NB4 (cell line): ENCODE measurements at regions not wholly inside any gene's neighbourhood (a gene's known extent, or its start where the extent isn't known, plus 50 kb on each side); places are given as distances from the start of the nearest gene placed in this dataset.
"Not testable (repeated sequence)": the region's sequence is repeated elsewhere in the genome, so short reads cannot be mapped to it uniquely, and the experiment has no call there.

Source experiments
- DNase-seq: peaks from one replicate; pipeline ENCODE4 v3.0.0; 2010; ENCODE audit warnings: low read depth
- H3K4me3 ChIP-seq: one replicate; pipeline ENCODE4 v1.5.1; 2011; ENCODE audit warnings: mild to moderate bottlenecking, low read depth, low read length, moderate library complexity
- MYC ChIP-seq: IDR thresholded peaks from 2 replicates; pipeline ENCODE4 v1.6.1; 2011; ENCODE audit warnings: low read depth, low read length
- POLR2A ChIP-seq: IDR thresholded peaks from 2 replicates; pipeline ENCODE4 v1.6.1; 2011; ENCODE audit warnings: mild to moderate bottlenecking; ENCODE audit not compliant: insufficient read length; ENCODE audit errors: extremely low read depth
- TF ChIP-seq, protein P1 (sequence below): IDR thresholded peaks from 2 replicates; pipeline ENCODE4 v1.6.1; 2011; ENCODE audit warnings: low read depth, low read length
- TF ChIP-seq, protein P2 (sequence below): IDR thresholded peaks from one replicate; pipeline ENCODE4 v1.5.1; 2012; ENCODE audit warnings: low read depth, low read length

DNA sequence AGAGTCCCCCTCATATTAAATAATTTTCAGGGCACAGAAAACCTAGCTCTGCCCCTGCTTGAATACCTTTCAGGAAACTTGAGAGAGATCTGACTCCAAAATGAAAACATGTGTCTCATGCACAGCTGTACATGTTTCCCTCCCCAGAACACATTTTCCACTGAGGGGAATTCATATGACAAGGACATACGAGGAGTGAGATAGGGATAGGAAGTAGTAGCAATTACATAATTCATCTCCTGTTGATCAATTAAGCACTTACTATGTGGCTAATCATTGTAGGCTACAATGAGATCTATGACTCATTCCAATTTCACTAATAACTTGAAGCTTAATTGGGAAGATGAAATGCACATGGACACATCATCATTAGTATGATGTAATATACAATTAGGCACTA is 302.1 kb downstream of the PCDH11X start:
- DNase-seq, H3K4me3 ChIP-seq: not testable (repeated sequence)

DNA sequence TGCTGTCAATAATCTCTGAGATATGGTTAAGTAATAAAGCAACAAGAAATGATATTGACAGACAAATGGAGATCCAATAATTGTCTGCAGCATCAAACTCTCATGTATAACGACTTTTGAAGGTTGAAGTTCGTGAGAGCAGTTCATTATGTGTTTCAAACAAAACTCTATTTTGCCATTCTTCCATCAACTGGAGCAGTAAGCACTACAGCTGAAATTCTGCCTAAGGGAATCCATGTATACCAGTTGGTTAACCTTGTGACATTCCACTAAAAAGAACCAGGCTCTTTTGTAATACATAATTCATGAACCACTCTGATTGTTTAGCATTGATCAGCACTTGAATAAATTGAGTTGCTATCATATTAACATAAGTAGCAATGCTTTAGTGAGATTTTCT is 311.6 kb downstream of the PCDH11X start:
- not testable (repeated sequence) for H3K4me3 ChIP-seq, DNase-seq

DNA sequence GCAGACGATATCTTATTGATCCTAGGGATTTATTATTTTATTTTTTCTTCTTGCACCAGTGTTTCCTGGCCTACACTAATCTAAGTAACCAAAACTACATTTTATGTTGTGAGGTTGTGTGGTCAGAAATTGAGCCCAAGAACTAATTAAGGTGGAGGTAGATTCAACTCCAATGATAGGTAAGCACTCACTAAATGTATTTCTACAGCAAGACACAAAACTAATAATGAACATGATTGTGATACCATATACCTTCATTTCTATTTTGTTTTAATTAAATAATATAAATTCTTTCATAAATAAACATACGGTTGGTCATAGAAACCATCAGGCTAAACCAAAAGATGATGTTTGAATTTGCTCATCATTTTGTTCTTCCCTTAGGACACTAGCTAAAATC is 319.0 kb downstream of the PCDH11X start:
- not testable (repeated sequence) for DNase-seq, H3K4me3 ChIP-seq

DNA sequence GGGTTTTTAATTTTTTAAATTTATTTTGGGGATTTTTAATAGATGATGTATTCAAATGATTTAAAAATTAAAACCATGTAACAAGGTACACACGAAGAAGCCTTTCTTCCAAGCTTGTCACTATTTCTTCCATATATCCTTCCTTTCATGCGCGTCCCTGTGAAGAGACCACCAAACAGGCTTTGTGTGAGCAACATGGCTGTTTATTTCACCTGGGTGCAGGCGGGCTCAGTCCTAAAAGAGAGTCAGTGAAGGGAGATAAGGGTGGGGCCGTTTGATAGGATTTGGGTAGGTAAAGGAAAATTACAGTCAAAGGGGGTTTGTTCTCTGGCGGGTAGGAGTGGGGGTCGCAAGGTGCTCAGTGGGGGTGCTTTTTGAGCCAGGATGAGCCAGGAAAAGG is 320.9 kb downstream of the PCDH11X start:
- not testable (repeated sequence) for H3K4me3 ChIP-seq, DNase-seq

DNA sequence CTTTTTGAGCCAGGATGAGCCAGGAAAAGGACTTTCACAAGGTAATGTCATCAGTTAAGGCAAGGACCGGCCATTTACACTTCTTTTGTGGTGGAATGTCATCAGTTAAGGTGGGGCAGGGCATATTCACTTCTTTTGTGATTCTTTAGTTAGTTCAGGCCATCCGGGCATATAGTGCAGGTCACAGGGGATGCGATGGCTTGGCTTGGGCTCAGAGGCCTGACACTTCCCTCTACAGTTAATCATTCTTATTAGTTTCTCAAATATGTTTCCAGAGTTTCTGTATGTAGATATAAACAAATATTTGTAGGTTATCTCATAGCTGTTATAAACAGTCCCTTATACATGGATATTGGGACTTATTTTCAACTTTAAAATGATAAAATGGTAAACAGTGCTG is 326.5 kb downstream of the PCDH11X start:
- DNase-seq, H3K4me3 ChIP-seq: not testable (repeated sequence)

DNA sequence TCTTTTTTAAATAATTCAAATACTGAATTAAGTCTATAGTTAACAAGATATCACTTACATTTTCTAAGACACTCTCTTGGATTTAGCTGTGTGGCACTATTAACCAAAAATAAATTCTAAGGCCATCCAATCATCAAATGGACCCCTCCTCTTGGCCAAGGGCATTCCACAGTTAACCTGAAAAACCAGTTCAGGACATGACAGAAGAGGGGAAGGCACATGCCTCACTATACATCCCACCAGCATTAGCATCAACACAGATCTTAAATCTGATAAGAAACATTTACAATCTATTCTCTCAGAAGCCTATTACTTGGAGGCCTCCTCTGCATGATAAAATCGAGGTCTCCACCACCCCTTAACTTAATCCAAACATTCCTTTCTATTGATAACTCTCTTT is 327.5 kb downstream of the PCDH11X start:
- not testable (repeated sequence) for H3K4me3 ChIP-seq, DNase-seq

DNA sequence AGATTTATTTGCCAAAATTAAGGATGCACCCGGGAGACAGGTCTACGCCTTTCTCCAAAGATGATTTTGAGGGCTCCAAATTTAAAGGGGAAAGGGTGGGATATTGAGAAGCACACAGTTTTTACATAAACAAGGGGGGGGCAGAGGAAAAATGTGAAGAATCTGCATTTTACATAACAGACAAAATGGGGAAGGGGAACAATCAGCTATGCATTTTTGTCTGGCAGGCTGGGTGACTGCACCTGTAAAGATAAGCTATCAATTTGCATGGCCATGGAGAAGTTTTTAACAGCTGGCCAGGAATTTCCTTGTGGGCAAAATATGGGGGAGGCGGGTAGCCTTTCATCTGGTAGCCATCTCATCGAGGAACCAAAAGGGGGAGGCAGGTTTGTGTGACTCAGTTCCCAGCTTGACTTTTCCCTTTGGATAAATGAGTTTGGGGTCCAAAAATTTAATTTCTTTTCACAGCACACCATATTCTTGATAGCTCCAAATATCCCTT is 331.3 kb downstream of the PCDH11X start:
- DNase-seq, H3K4me3 ChIP-seq: not testable (repeated sequence)

DNA sequence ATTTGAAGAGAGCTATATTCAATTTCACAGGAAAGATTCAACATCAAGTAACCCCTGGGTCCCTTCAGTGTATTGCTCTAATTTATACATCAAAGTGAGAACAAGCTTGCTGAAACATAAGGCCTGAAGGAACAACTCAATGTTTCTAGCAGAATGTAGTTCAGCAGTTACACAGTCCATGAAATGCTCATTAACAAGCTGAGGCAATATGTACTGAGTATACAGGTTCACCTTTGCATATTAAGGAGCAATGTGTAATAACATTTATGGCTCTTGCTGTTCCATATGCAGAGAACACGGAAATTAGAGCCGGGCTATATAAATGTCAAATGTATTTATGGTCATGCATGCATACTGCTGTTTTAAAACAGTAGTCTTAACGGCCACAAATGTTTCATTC is 338.5 kb downstream of the PCDH11X start:
- not testable (repeated sequence) for H3K4me3 ChIP-seq, DNase-seq

DNA sequence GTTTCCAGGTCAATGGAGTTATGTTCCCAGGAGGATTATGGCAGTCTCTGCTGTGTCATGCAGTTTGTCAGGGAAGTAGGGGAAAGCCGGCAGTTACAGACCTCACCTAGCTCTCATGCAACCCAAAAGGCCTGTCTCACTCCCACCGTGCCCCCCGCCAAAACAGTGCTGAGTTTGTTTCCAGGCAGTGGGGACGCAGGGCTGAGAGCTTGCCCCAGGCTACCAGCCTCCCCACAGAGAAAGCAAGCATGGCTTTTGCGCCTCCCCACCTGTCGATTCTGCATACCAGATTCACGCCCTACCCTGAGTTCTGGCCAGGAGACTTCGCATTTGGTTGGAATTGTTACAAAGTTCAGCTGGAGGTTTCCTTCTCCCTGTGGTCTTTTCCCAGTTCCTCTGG is 383.9 kb downstream of the PCDH11X start:
- DNase-seq, H3K4me3 ChIP-seq: not testable (repeated sequence)

DNA sequence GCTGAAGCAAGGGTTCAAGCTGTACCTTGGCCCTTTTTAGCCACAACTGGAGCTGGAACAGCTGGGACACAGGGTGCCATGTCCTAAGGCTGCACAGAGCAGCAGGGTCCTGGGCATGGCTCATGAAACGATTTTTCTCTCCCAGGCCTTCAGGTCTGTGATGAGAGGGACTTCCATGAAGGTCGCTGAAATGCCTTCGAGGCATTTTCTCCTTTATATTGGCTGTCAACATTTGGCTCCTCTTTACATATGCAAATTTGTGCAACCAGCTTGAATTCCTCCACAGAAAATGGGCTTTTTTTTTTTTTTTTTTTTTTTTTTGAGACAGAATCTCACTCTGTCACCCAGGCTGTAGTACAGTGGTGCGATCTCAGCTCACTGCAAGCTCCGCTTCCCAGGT is 430.8 kb downstream of the PCDH11X start:
- no peak overlapping the region for H3K4me3 ChIP-seq
- TF ChIP-seq POLR2A (no peak), MYC (no peak)
- TF ChIP-seq, protein P1, sequence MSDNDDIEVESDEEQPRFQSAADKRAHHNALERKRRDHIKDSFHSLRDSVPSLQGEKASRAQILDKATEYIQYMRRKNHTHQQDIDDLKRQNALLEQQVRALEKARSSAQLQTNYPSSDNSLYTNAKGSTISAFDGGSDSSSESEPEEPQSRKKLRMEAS, result no peak
- TF ChIP-seq, protein P2, sequence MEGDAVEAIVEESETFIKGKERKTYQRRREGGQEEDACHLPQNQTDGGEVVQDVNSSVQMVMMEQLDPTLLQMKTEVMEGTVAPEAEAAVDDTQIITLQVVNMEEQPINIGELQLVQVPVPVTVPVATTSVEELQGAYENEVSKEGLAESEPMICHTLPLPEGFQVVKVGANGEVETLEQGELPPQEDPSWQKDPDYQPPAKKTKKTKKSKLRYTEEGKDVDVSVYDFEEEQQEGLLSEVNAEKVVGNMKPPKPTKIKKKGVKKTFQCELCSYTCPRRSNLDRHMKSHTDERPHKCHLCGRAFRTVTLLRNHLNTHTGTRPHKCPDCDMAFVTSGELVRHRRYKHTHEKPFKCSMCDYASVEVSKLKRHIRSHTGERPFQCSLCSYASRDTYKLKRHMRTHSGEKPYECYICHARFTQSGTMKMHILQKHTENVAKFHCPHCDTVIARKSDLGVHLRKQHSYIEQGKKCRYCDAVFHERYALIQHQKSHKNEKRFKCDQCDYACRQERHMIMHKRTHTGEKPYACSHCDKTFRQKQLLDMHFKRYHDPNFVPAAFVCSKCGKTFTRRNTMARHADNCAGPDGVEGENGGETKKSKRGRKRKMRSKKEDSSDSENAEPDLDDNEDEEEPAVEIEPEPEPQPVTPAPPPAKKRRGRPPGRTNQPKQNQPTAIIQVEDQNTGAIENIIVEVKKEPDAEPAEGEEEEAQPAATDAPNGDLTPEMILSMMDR, result no peak
- no peak for DNase-seq

DNA sequence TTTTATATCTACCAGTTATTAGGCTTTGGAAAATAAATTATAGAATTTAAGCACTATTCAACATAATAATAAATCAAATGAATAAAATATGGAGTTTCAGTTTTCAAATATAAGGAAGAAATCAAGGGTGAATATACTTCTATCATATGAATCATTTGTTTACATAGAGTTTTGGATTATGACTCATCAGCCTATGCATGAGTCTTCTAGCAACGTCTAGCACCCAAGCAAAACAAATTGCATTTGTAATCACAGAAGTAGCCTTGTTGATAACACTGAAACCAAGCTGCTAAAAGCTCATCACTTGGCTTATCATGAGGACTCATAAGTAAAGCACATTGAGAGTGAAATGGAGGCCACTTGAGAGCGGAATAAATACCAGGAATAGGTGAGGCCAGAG is 434.6 kb downstream of the PCDH11X start:
- H3K4me3 ChIP-seq, result no peak overlapping the region
- DNase-seq, result no peak
- TF ChIP-seq MYC (no peak), POLR2A (no peak)
- TF ChIP-seq, protein P1, result no peak
- TF ChIP-seq, protein P2, result no peak

DNA sequence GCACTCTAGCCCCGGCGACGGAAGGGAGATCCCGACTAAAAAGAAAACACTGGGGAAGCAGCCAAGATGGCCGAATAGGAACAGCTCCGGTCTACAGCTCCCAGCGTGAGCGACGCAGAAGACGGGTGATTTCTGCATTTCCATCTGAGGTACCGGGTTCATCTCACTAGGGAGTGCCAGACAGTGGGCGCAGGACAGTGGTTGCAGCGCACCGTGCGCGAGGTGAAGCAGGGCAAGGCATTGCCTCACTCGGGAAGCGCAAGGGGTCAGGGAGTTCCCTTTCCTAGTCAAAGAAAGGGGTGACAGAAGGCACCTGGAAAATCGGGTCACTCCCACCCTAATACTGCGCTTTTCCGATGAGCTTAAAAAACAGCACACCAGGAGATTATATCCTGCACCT is 435.8 kb downstream of the PCDH11X start:
- not testable (repeated sequence) for H3K4me3 ChIP-seq, DNase-seq
